Upper lobe of left lung (tissue), 4 donors: ENCODE measurements at regions not wholly inside any gene's neighbourhood (a gene's known extent, or its start where the extent isn't known, plus 50 kb on each side); places are given as distances from the start of the nearest gene placed in this dataset.

Source experiments
- EP300 ChIP-seq, 4 donors: sonication (generic); formaldehyde crosslinking; IDR thresholded peaks; one replicate each; pipeline ENCODE4 v1.5.1; 2017; ENCODE audit warnings: antibody characterized with exemption in 4 of 4, control low read depth in 2 of 4
- POLR2AphosphoS5 ChIP-seq, 2 donors: sonication (generic); formaldehyde crosslinking; IDR thresholded peaks; one replicate each; pipeline ENCODE4 v1.5.1; 2017; ENCODE audit warnings: antibody characterized with exemption in 2 of 2
- TF ChIP-seq, protein P1 (sequence below), 6 experiments: fragments of 450-650 bp in 4 of 6; fragments of 200-600 bp in 2 of 6; sonication (generic) in 2 of 6; IDR thresholded peaks; one replicate each; pipeline ENCODE4 v1.5.1; 2016 to 2019; ENCODE audit warnings: antibody characterized with exemption in 6 of 6

DNA sequence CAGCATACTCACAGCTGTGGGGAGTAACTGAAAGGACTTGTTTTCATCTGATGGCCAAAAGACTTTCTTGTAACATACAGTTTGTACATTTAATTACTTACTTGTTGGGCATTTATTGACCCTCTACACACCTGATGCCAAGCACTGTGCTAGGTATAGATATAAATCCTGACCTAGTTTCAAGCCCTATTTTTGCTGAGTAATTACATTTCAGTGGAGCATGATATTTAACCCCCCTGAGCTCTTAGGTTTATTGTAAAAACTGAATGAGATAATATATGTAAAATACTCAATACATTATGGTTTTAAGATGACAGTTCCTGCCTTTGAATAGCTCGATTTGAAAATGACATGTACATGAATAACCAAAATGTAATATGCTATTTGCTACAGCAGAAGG, 68.1 kb upstream of the SLC12A2 start:
- no peak for TF ChIP-seq EP300 (IDR thresholded peaks at IDR 0.05)
- TF ChIP-seq POLR2AphosphoS5 (IDR thresholded peaks at IDR 0.05): no peak
- TF ChIP-seq, protein P1, sequence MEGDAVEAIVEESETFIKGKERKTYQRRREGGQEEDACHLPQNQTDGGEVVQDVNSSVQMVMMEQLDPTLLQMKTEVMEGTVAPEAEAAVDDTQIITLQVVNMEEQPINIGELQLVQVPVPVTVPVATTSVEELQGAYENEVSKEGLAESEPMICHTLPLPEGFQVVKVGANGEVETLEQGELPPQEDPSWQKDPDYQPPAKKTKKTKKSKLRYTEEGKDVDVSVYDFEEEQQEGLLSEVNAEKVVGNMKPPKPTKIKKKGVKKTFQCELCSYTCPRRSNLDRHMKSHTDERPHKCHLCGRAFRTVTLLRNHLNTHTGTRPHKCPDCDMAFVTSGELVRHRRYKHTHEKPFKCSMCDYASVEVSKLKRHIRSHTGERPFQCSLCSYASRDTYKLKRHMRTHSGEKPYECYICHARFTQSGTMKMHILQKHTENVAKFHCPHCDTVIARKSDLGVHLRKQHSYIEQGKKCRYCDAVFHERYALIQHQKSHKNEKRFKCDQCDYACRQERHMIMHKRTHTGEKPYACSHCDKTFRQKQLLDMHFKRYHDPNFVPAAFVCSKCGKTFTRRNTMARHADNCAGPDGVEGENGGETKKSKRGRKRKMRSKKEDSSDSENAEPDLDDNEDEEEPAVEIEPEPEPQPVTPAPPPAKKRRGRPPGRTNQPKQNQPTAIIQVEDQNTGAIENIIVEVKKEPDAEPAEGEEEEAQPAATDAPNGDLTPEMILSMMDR (IDR thresholded peaks at IDR 0.05): no peak
